Right lobe of liver (tissue), 4 donors: ENCODE measurements at regions not wholly inside any gene's neighbourhood (a gene's known extent, or its start where the extent isn't known, plus 50 kb on each side); places are given as distances from the start of the nearest gene placed in this dataset.

Experiments used
- CTCF ChIP-seq, 4 donors: fragments of 200-600 bp in 3 of 4; fragments of 450-650 bp in 1 of 4; IDR thresholded peaks; one replicate each; pipeline versions ENCODE4 v1.5.1 to v1.8.0; 2016 to 2022; ENCODE audit warnings: antibody characterized with exemption in 4 of 4, mild to moderate bottlenecking in 2 of 4
- POLR2A ChIP-seq: fragments of 450-650 bp; IDR thresholded peaks from one replicate; pipeline ENCODE4 v1.6.1; 2017; ENCODE audit warnings: antibody characterized with exemption, mild to moderate bottlenecking
- donor health status: DM: no; HTN: no; CAD: no.
- donor health status: DM: no; HTN: no; CAD: no.
- donor health status: DM: no; HTN: yes; CAD: no.

DNA sequence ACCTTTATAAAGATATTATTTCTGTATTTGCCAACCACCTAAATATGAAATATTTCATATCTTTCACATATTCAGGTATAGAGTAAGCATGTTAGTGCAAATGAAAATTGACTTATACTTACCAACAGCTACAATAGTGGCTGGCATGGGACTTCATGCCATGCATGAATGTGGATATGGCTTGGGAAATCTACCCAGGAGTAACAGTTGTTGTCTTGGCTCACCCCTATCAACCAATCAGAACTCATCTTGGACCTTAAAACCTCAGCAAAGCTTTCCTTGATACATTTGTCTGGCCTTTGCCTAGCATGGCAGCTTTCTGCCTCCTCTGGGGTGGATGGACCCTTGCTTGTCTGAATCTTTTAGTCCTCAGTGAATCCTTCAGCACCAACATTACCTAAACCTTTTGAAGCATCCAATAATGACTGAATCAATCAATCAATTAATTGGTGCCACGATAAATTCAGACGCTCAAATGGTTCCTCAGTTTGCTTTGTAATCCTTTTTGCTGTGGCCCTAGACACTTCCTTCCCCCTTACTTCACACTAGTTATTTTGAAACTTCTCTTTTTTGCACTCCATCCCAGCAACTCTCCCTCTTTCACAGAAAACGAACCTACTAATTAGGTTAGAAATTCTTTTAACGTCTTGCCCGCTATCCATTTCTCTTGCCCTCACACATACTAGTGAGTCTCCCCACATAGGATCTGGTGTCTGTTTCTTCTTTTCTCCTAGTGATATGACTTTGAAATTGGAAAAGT lies 132.3 kb upstream of the ZNF608 start:
- TF ChIP-seq CTCF (IDR thresholded peaks at IDR 0.05), result no peak
- TF ChIP-seq POLR2A, result no peak
